ENCODE measurements at regions not wholly inside any gene's neighbourhood (a gene's known extent, or its start where the extent isn't known, plus 50 kb on each side); places are given as distances from the start of the nearest gene placed in this dataset.
"Not testable (repeated sequence)": the region's sequence is repeated elsewhere in the genome, so short reads cannot be mapped to it uniquely, and the experiment has no call there.

GRCh38 chr4:187724456-187724855, 271.1 kb upstream of the ZFP42 start:
- intact Hi-C loops (cut with micrococcal nuclease) = no loop called here
- DNase-seq = no peak
- CTCF ChIA-PET = no interaction called here
- H3K36me3 Mint-ChIP-seq (ENCODE audit: low read depth) = no peaks in the 10 kb centered on the region
- peaks cover 5% of the 10 kb centered on the region for H3K9me3 Mint-ChIP-seq
- H3K27me3 Mint-ChIP-seq (ENCODE audit: low read depth) = no peaks in the 10 kb centered on the region
- no peak overlapping the region for H3K4me3 Mint-ChIP-seq
- H3K4me1 Mint-ChIP-seq (ENCODE audit: low read depth) = no peaks in the 10 kb centered on the region
- no peak overlapping the region for H3K27ac Mint-ChIP-seq

- H3K27me3 Mint-ChIP-seq (ENCODE audit: low read depth) = no peaks in the 10 kb centered on the region
- intact Hi-C loops (cut with micrococcal nuclease) = no loop called here
- no peaks in the 10 kb centered on the region for H3K4me1 Mint-ChIP-seq (ENCODE audit: low read depth)
- peaks cover 6% of the 10 kb centered on the region for H3K9me3 Mint-ChIP-seq
- H3K27ac Mint-ChIP-seq = no peak overlapping the region
- CTCF ChIA-PET = no interaction called here
- no peak overlapping the region for H3K4me3 Mint-ChIP-seq
- no peaks in the 10 kb centered on the region for H3K36me3 Mint-ChIP-seq (ENCODE audit: low read depth)
- DNase-seq = no peak
Measured at GRCh38 chr4:187726485-187726884, 269.1 kb upstream of the ZFP42 start.

- H3K4me3 Mint-ChIP-seq = no peak overlapping the region
- CTCF ChIA-PET = no interaction called here
- intact Hi-C loops (cut with micrococcal nuclease) = no loop called here
Measured at GRCh38 chr4:187732524-187732923, 263.0 kb upstream of the ZFP42 start.

GRCh38 chr4:187739771-187740170, 255.8 kb upstream of the ZFP42 start:
- Mint-ChIP-seq H3K4me1 (ENCODE audit: low read depth) (no peaks in the 10 kb centered on the region), H3K4me3 (no peak overlapping the region), H3K27ac (no peak overlapping the region), H3K36me3 (ENCODE audit: low read depth) (peaks cover 4% of the 10 kb centered on the region), H3K27me3 (ENCODE audit: low read depth) (no peaks in the 10 kb centered on the region), H3K9me3 (peaks cover 25% of the 10 kb centered on the region)
- intact Hi-C loops (cut with micrococcal nuclease) = no loop called here
- no peak for DNase-seq
- CTCF ChIA-PET = no interaction called here

More at GRCh38 chr4:187732524-187732923, 263.0 kb upstream of the ZFP42 start:
- peaks cover 5% of the 10 kb centered on the region for H3K9me3 Mint-ChIP-seq
- H3K27me3 Mint-ChIP-seq (ENCODE audit: low read depth) = no peaks in the 10 kb centered on the region
- H3K4me1 Mint-ChIP-seq (ENCODE audit: low read depth) = no peaks in the 10 kb centered on the region
- H3K27ac Mint-ChIP-seq = no peak overlapping the region
- DNase-seq = no peak
- peaks cover 2% of the 10 kb centered on the region for H3K36me3 Mint-ChIP-seq (ENCODE audit: low read depth)

- H3K27ac Mint-ChIP-seq = no peak overlapping the region
- no peaks in the 10 kb centered on the region for H3K27me3 Mint-ChIP-seq (ENCODE audit: low read depth)
- CTCF ChIA-PET = no interaction called here
- peaks cover 35% of the 10 kb centered on the region for H3K9me3 Mint-ChIP-seq
- intact Hi-C loops (cut with micrococcal nuclease) = no loop called here
- no peaks in the 10 kb centered on the region for H3K36me3 Mint-ChIP-seq (ENCODE audit: low read depth)
- DNase-seq = no peak
- no peak overlapping the region for H3K4me3 Mint-ChIP-seq
- H3K4me1 Mint-ChIP-seq (ENCODE audit: low read depth) = no peaks in the 10 kb centered on the region
Measured at GRCh38 chr4:187744911-187745310, 250.7 kb upstream of the ZFP42 start.

- H3K27me3 Mint-ChIP-seq (ENCODE audit: low read depth); intact Hi-C loops (cut with micrococcal nuclease); H3K4me1 Mint-ChIP-seq (ENCODE audit: low read depth); DNase-seq; H3K4me3 Mint-ChIP-seq; H3K36me3 Mint-ChIP-seq (ENCODE audit: low read depth); CTCF ChIA-PET; H3K27ac Mint-ChIP-seq: not testable (repeated sequence)
- peaks cover 21% of the 10 kb centered on the region for H3K9me3 Mint-ChIP-seq
Measured at GRCh38 chr4:187750652-187751051, 244.9 kb upstream of the ZFP42 start.

- no peaks in the 10 kb centered on the region for H3K27me3 Mint-ChIP-seq (ENCODE audit: low read depth)
- H3K36me3 Mint-ChIP-seq (ENCODE audit: low read depth) = no peaks in the 10 kb centered on the region
- no peak for DNase-seq
- no peak overlapping the region for H3K4me3 Mint-ChIP-seq
- CTCF ChIA-PET = no interaction called here
- intact Hi-C loops (cut with micrococcal nuclease) = no loop called here
- H3K4me1 Mint-ChIP-seq (ENCODE audit: low read depth) = no peaks in the 10 kb centered on the region
- peaks cover 8% of the 10 kb centered on the region for H3K9me3 Mint-ChIP-seq
- no peak overlapping the region for H3K27ac Mint-ChIP-seq
Measured at GRCh38 chr4:187767158-187767557, 228.4 kb upstream of the ZFP42 start.

GRCh38 chr4:187767687-187768086, 227.9 kb upstream of the ZFP42 start:
- intact Hi-C loops (cut with micrococcal nuclease) = no loop called here
- H3K4me1 Mint-ChIP-seq (ENCODE audit: low read depth) = no peaks in the 10 kb centered on the region
- CTCF ChIA-PET = no interaction called here

GRCh38 chr4:187770345-187770744, 225.2 kb upstream of the ZFP42 start:
- H3K9me3 Mint-ChIP-seq = peaks cover 9% of the 10 kb centered on the region
- H3K36me3 Mint-ChIP-seq (ENCODE audit: low read depth) = no peaks in the 10 kb centered on the region
- no peaks in the 10 kb centered on the region for H3K4me1 Mint-ChIP-seq (ENCODE audit: low read depth)
- no peak overlapping the region for H3K27ac Mint-ChIP-seq
- H3K27me3 Mint-ChIP-seq (ENCODE audit: low read depth) = no peaks in the 10 kb centered on the region
- no peak overlapping the region for H3K4me3 Mint-ChIP-seq
- intact Hi-C loops (cut with micrococcal nuclease) = no loop called here
- CTCF ChIA-PET = no interaction called here
- DNase-seq = no peak

More at GRCh38 chr4:187767687-187768086, 227.9 kb upstream of the ZFP42 start:
- Mint-ChIP-seq H3K27me3 (ENCODE audit: low read depth) (no peaks in the 10 kb centered on the region), H3K27ac (no peak overlapping the region), H3K4me3 (no peak overlapping the region), H3K9me3 (peaks cover 8% of the 10 kb centered on the region), H3K36me3 (ENCODE audit: low read depth) (no peaks in the 10 kb centered on the region)
- DNase-seq = no peak

- Mint-ChIP-seq H3K36me3 (ENCODE audit: low read depth) (no peaks in the 10 kb centered on the region), H3K9me3 (peaks cover 4% of the 10 kb centered on the region), H3K27me3 (ENCODE audit: low read depth) (no peaks in the 10 kb centered on the region), H3K27ac (no peak overlapping the region), H3K4me1 (ENCODE audit: low read depth) (no peaks in the 10 kb centered on the region), H3K4me3 (no peak overlapping the region)
- DNase-seq = no peak
- CTCF ChIA-PET = no interaction called here
- intact Hi-C loops (cut with micrococcal nuclease) = no loop called here
Measured at GRCh38 chr4:187777954-187778353, 217.6 kb upstream of the ZFP42 start.

- Mint-ChIP-seq H3K9me3 (peaks cover 3% of the 10 kb centered on the region), H3K4me1 (ENCODE audit: low read depth) (no peaks in the 10 kb centered on the region), H3K36me3 (ENCODE audit: low read depth) (no peaks in the 10 kb centered on the region), H3K27me3 (ENCODE audit: low read depth) (no peaks in the 10 kb centered on the region), H3K27ac (no peak overlapping the region), H3K4me3 (no peak overlapping the region)
- CTCF ChIA-PET = no interaction called here
- intact Hi-C loops (cut with micrococcal nuclease) = no loop called here
- no peak for DNase-seq
Measured at GRCh38 chr4:187780070-187780469, 215.5 kb upstream of the ZFP42 start.

- no peak overlapping the region for H3K4me3 Mint-ChIP-seq
- H3K4me1 Mint-ChIP-seq (ENCODE audit: low read depth) = no peaks in the 10 kb centered on the region
- no peak overlapping the region for H3K27ac Mint-ChIP-seq
- intact Hi-C loops (cut with micrococcal nuclease) = no loop called here
- H3K36me3 Mint-ChIP-seq (ENCODE audit: low read depth) = no peaks in the 10 kb centered on the region
- no peaks in the 10 kb centered on the region for H3K27me3 Mint-ChIP-seq (ENCODE audit: low read depth)
- no peak for DNase-seq
- CTCF ChIA-PET = interaction anchor here (0.6 kb wide), 1 partner anchor 26 kb away, joined by 3 read pairs; no protein-coding TSS in a partner anchor
- peaks cover 6% of the 10 kb centered on the region for H3K9me3 Mint-ChIP-seq
Measured at GRCh38 chr4:187782286-187782824, 213.2 kb upstream of the ZFP42 start.

GRCh38 chr4:187786190-187786589, 209.4 kb upstream of the ZFP42 start:
- no peak for DNase-seq
- H3K27ac Mint-ChIP-seq = no peak overlapping the region
- H3K27me3 Mint-ChIP-seq (ENCODE audit: low read depth) = no peaks in the 10 kb centered on the region
- no peaks in the 10 kb centered on the region for H3K4me1 Mint-ChIP-seq (ENCODE audit: low read depth)
- no peaks in the 10 kb centered on the region for H3K36me3 Mint-ChIP-seq (ENCODE audit: low read depth)
- CTCF ChIA-PET = no interaction called here
- intact Hi-C loops (cut with micrococcal nuclease) = no loop called here
- peaks cover 3% of the 10 kb centered on the region for H3K9me3 Mint-ChIP-seq
- H3K4me3 Mint-ChIP-seq = no peak overlapping the region

GRCh38 chr4:187789078-187789477, 206.5 kb upstream of the ZFP42 start:
- no peak for DNase-seq
- H3K27ac Mint-ChIP-seq = no peak overlapping the region
- peaks cover 3% of the 10 kb centered on the region for H3K9me3 Mint-ChIP-seq
- no peaks in the 10 kb centered on the region for H3K27me3 Mint-ChIP-seq (ENCODE audit: low read depth)
- intact Hi-C loops (cut with micrococcal nuclease) = no loop called here
- no peaks in the 10 kb centered on the region for H3K4me1 Mint-ChIP-seq (ENCODE audit: low read depth)
- H3K4me3 Mint-ChIP-seq = no peak overlapping the region
- CTCF ChIA-PET = no interaction called here
- no peaks in the 10 kb centered on the region for H3K36me3 Mint-ChIP-seq (ENCODE audit: low read depth)

Data from activated naive CD4-positive, alpha-beta T cell treated with anti-CD3 and anti-CD28 coated beads for 36 hours (primary cell).